ENCODE measurements at regions not wholly inside any gene's neighbourhood (a gene's known extent, or its start where the extent isn't known, plus 50 kb on each side); places are given as distances from the start of the nearest gene placed in this dataset.

DNA sequence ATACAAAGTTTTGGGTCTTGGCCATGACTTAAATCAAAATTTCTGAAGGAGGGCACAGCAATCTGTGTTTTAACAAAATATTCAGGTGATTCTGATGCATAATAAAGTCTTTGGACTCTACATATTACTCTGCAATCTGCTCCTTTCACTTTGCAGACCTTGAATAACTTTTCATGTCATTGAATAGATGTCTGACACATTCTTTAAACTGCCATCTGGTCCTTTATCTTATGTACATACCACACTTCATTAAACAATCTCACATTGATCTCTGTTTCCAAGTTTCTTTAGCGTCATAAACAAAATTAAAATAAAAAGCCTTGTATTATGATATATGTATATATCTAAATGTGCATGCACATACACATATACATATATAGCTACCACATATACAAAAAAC lies 831.2 kb downstream of the MAFB start:
- Mint-ChIP-seq H3K27ac (ENCODE audit: unreplicated experiment) (no peak overlapping the region), H3K4me1 (ENCODE audit: low read depth) (peaks cover 20% of the 10 kb centered on the region)

DNA sequence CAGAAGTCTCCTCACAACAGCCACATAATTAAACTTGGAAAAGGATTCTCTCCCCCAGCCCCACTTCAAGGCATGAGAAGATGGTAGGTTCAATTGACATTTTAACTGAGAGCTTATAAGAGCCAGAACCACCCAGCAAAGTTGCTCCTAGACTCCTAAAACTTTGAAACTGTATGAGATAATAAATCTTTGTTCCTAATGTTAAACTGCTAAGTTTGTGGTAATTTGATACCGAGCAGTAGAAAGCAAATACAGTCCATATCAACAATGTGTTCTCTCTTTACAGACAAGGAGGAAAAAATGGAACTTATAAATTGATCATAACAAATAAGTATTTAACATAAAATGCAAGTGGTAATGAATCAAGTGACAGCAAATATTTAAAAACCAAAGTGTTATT lies 831.8 kb downstream of the MAFB start:
- peaks cover 2% of the 10 kb centered on the region for H3K27me3 Mint-ChIP-seq (ENCODE audit: low read depth)
- TF ChIP-seq, protein P1, sequence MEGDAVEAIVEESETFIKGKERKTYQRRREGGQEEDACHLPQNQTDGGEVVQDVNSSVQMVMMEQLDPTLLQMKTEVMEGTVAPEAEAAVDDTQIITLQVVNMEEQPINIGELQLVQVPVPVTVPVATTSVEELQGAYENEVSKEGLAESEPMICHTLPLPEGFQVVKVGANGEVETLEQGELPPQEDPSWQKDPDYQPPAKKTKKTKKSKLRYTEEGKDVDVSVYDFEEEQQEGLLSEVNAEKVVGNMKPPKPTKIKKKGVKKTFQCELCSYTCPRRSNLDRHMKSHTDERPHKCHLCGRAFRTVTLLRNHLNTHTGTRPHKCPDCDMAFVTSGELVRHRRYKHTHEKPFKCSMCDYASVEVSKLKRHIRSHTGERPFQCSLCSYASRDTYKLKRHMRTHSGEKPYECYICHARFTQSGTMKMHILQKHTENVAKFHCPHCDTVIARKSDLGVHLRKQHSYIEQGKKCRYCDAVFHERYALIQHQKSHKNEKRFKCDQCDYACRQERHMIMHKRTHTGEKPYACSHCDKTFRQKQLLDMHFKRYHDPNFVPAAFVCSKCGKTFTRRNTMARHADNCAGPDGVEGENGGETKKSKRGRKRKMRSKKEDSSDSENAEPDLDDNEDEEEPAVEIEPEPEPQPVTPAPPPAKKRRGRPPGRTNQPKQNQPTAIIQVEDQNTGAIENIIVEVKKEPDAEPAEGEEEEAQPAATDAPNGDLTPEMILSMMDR (IDR thresholded peaks at IDR 0.05) = no peak
- DNase-seq (ENCODE audit: low spot score) = no peak
- no peaks in the 10 kb centered on the region for H3K36me3 Mint-ChIP-seq (ENCODE audit: low read depth)
- H3K27ac Mint-ChIP-seq (ENCODE audit: unreplicated experiment) = no peak overlapping the region
- peaks cover 16% of the 10 kb centered on the region for H3K4me1 Mint-ChIP-seq (ENCODE audit: low read depth)
- no peak overlapping the region for H3K4me3 Mint-ChIP-seq (ENCODE audit: unreplicated experiment)
- no peaks in the 10 kb centered on the region for H3K9me3 Mint-ChIP-seq (ENCODE audit: low read depth)

More for the DNA sequence above, 831.2 kb downstream of the MAFB start:
- no peaks in the 10 kb centered on the region for H3K9me3 Mint-ChIP-seq (ENCODE audit: low read depth)
- no peak overlapping the region for H3K4me3 Mint-ChIP-seq (ENCODE audit: unreplicated experiment)
- H3K27me3 Mint-ChIP-seq (ENCODE audit: low read depth) = peaks cover 2% of the 10 kb centered on the region
- H3K36me3 Mint-ChIP-seq (ENCODE audit: low read depth) = no peaks in the 10 kb centered on the region
- no peak for DNase-seq (ENCODE audit: low spot score)
- TF ChIP-seq, protein P1 (IDR thresholded peaks at IDR 0.05) = no peak

DNA sequence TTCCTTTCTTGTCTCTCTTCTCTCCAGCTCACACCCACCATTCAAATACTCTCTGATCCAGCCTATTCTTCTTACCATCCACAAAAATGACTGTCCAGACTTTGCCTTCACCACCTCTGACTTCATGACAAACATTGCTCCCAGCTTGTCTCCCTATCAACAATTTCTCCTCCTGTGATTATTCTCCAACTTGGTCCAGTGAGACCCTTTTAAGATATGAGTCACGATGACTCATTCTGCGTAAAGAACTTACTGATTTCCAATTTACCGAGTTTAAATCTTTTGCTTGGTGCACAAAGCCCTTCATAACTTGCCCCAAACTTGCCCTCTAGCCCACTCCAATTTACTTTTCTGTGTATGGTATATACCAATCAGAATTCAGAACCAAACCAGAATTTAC lies 833.2 kb downstream of the MAFB start:
- TF ChIP-seq, protein P1 (IDR thresholded peaks at IDR 0.05) = no peak
- H3K27me3 Mint-ChIP-seq (ENCODE audit: low read depth) = peaks cover 2% of the 10 kb centered on the region
- no peak overlapping the region for H3K4me3 Mint-ChIP-seq (ENCODE audit: unreplicated experiment)
- H3K36me3 Mint-ChIP-seq (ENCODE audit: low read depth) = no peaks in the 10 kb centered on the region
- H3K4me1 Mint-ChIP-seq (ENCODE audit: low read depth) = peaks cover 20% of the 10 kb centered on the region
- no peak overlapping the region for H3K27ac Mint-ChIP-seq (ENCODE audit: unreplicated experiment)
- DNase-seq (ENCODE audit: low spot score) = no peak
- no peaks in the 10 kb centered on the region for H3K9me3 Mint-ChIP-seq (ENCODE audit: low read depth)

DNA sequence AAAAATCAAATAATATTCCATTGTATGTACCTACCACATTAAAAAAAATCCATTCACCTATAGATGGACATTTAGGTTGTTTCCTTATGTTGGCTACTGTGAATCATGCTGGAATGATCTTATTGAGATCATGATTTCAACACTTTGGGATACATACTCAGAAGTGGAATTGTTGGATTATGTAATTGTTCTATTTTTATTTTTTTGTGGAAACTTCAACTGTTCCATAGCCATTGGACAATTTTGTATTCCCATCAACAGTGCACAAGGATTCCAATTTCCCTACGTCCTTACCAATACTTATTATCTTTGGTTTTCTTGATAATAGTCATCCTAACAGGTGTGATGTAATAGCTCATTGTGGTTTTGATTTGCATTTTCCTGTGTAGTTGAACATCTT lies 834.0 kb downstream of the MAFB start:
- peaks cover 26% of the 10 kb centered on the region for H3K4me1 Mint-ChIP-seq (ENCODE audit: low read depth)
- peaks cover 2% of the 10 kb centered on the region for H3K27me3 Mint-ChIP-seq (ENCODE audit: low read depth)

DNA sequence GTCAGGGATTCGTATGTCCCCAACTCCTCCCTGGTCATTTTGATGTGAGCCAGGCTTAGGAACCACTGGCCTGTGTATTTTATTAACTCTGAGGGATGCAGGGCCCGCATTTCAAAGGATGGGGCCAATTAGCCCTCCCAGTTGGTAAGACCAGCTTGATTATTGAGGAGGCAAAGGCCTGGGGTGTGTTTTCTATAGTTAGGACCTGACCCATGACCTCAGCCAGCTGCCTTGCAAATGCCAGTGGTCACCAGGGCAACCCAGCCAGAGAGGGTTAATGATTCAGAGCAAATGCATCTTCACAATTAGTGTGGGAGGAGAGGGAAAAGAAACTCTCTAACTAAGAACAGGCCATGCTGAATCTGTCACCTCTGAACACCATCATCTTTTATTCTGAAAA lies 835.4 kb downstream of the MAFB start:
- H3K27ac Mint-ChIP-seq (ENCODE audit: unreplicated experiment) = no peak overlapping the region
- H3K4me3 Mint-ChIP-seq (ENCODE audit: unreplicated experiment) = no peak overlapping the region
- H3K36me3 Mint-ChIP-seq (ENCODE audit: low read depth) = no peaks in the 10 kb centered on the region
- no peak for DNase-seq (ENCODE audit: low spot score)
- no peaks in the 10 kb centered on the region for H3K9me3 Mint-ChIP-seq (ENCODE audit: low read depth)
- H3K27me3 Mint-ChIP-seq (ENCODE audit: low read depth) = peaks cover 2% of the 10 kb centered on the region
- H3K4me1 Mint-ChIP-seq (ENCODE audit: low read depth) = peaks cover 38% of the 10 kb centered on the region
- TF ChIP-seq, protein P1 (IDR thresholded peaks at IDR 0.05) = no peak

More for the DNA sequence above, 834.0 kb downstream of the MAFB start:
- no peak overlapping the region for H3K27ac Mint-ChIP-seq (ENCODE audit: unreplicated experiment)
- no peaks in the 10 kb centered on the region for H3K9me3 Mint-ChIP-seq (ENCODE audit: low read depth)
- TF ChIP-seq, protein P1 (IDR thresholded peaks at IDR 0.05) = no peak
- no peak for DNase-seq (ENCODE audit: low spot score)
- H3K4me3 Mint-ChIP-seq (ENCODE audit: unreplicated experiment) = no peak overlapping the region
- H3K36me3 Mint-ChIP-seq (ENCODE audit: low read depth) = no peaks in the 10 kb centered on the region

All from chondrocyte (in vitro differentiated cells).